ENCODE measurements at regions not wholly inside any gene's neighbourhood (a gene's known extent, or its start where the extent isn't known, plus 50 kb on each side); places are given as distances from the start of the nearest gene placed in this dataset.

- Histone ChIP-seq H3K27ac (ENCODE audit: low read length) (no peak overlapping the region), H3K9me3 (ENCODE audit: control insufficient read depth in 1 of 2, low read length in 2 of 2) (no peaks in the 10 kb centered on the region), H3K4me1 (ENCODE audit: control insufficient read depth in 1 of 2, insufficient read depth in 2 of 2, low read length in 2 of 2) (peaks cover 11 to 32% of the 10 kb centered on the region in 2 donors), H3K27me3 (ENCODE audit: low read depth, low read length) (no peaks in the 10 kb centered on the region), H3K36me3 (ENCODE audit: control insufficient read depth in 1 of 2, insufficient read depth in 2 of 2, low read length in 2 of 2) (no peaks in the 10 kb centered on the region), H3K4me3 (ENCODE audit: low read depth in 1 of 2, low read length in 2 of 2) (no peak overlapping the region)
These were observed 261.5 kb downstream of the UACA start for GRCh38 chr15:70501849-70502248.

GRCh38 chr15:70501121-70501727 is 262.1 kb downstream of the UACA start:
- H3K27me3 ChIP-seq (ENCODE audit: low read depth, low read length): no peaks in the 10 kb centered on the region
- H3K4me3 ChIP-seq (ENCODE audit: low read depth in 1 of 2, low read length in 2 of 2): no peak overlapping the region
- H3K27ac ChIP-seq (ENCODE audit: low read length): no peak overlapping the region
- H3K36me3 ChIP-seq (ENCODE audit: control insufficient read depth in 1 of 2, insufficient read depth in 2 of 2, low read length in 2 of 2): no peaks in the 10 kb centered on the region
- peaks cover 11 to 28% of the 10 kb centered on the region in 2 donors for H3K4me1 ChIP-seq (ENCODE audit: control insufficient read depth in 1 of 2, insufficient read depth in 2 of 2, low read length in 2 of 2)
- no peaks in the 10 kb centered on the region for H3K9me3 ChIP-seq (ENCODE audit: control insufficient read depth in 1 of 2, low read length in 2 of 2)

DNA sequence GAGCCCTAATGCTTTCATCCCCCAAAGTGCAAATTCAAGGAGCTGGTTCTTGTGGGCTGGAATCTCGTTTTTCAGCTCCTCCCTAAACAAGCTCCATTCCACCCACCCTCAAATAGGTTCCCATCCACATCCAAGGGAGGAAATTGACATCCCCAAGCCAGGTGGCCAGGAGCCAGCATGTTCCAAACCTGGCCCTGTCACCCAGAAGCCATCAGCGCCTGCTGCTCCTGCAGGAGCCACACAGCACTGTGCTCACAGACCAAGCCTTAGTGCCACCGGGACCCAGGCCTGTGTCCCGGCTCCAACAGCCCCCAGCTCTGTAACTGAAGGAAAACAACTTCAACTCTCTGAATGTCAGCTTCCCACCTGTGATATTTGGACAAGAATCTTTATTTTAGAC is 263.6 kb downstream of the UACA start:
- H3K27ac ChIP-seq (ENCODE audit: low read length): no peak overlapping the region
- no peaks in the 10 kb centered on the region for H3K9me3 ChIP-seq (ENCODE audit: control insufficient read depth in 1 of 2, low read length in 2 of 2)
- peaks cover 6 to 16% of the 10 kb centered on the region in 2 donors for H3K4me1 ChIP-seq (ENCODE audit: control insufficient read depth in 1 of 2, insufficient read depth in 2 of 2, low read length in 2 of 2)
- H3K4me3 ChIP-seq (ENCODE audit: low read depth in 1 of 2, low read length in 2 of 2): no peak overlapping the region
- no peaks in the 10 kb centered on the region for H3K27me3 ChIP-seq (ENCODE audit: low read depth, low read length)
- no peaks in the 10 kb centered on the region for H3K36me3 ChIP-seq (ENCODE audit: control insufficient read depth in 1 of 2, insufficient read depth in 2 of 2, low read length in 2 of 2)

DNA sequence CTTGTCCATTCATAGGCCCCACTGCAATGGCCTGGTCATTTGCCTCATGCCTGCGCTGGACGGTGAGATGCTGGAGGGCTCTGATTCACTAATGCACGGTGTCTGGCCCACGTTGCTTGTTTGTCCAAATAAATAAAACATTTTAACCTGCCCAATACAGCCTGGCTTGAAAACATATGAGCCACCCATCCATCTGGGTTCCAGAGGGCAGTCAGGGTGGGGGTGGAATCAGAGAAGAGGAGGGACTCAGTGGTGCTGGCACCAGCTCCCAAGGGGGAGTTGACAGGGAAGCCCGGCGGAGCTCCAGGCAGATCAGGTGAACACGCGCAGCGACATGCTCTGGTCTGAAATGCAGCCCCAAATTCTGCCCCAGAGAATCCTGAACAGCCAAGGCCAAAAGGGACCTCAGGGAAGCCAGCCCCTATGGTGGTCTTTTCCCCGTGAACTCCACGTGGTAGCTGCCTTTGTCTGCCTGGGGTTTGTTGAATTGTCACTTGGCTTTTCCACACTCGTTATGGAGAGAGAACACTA is 265.2 kb downstream of the UACA start:
- Histone ChIP-seq H3K4me1 (ENCODE audit: control insufficient read depth in 1 of 2, insufficient read depth in 2 of 2, low read length in 2 of 2) (peaks cover 0 to 6% of the 10 kb centered on the region in 2 donors), H3K27ac (ENCODE audit: low read length) (no peak overlapping the region), H3K9me3 (ENCODE audit: control insufficient read depth in 1 of 2, low read length in 2 of 2) (no peaks in the 10 kb centered on the region), H3K27me3 (ENCODE audit: low read depth, low read length) (no peaks in the 10 kb centered on the region), H3K4me3 (ENCODE audit: low read depth in 1 of 2, low read length in 2 of 2) (no peak overlapping the region), H3K36me3 (ENCODE audit: control insufficient read depth in 1 of 2, insufficient read depth in 2 of 2, low read length in 2 of 2) (no peaks in the 10 kb centered on the region)

GRCh38 chr15:70497661-70498060 is 265.7 kb downstream of the UACA start:
- Histone ChIP-seq H3K27me3 (ENCODE audit: low read depth, low read length) (no peaks in the 10 kb centered on the region), H3K4me3 (ENCODE audit: low read depth in 1 of 2, low read length in 2 of 2) (no peak overlapping the region), H3K27ac (ENCODE audit: low read length) (no peak overlapping the region), H3K36me3 (ENCODE audit: control insufficient read depth in 1 of 2, insufficient read depth in 2 of 2, low read length in 2 of 2) (no peaks in the 10 kb centered on the region), H3K4me1 (ENCODE audit: control insufficient read depth in 1 of 2, insufficient read depth in 2 of 2, low read length in 2 of 2) (peaks cover 0 to 6% of the 10 kb centered on the region in 2 donors), H3K9me3 (ENCODE audit: control insufficient read depth in 1 of 2, low read length in 2 of 2) (no peaks in the 10 kb centered on the region)

DNA sequence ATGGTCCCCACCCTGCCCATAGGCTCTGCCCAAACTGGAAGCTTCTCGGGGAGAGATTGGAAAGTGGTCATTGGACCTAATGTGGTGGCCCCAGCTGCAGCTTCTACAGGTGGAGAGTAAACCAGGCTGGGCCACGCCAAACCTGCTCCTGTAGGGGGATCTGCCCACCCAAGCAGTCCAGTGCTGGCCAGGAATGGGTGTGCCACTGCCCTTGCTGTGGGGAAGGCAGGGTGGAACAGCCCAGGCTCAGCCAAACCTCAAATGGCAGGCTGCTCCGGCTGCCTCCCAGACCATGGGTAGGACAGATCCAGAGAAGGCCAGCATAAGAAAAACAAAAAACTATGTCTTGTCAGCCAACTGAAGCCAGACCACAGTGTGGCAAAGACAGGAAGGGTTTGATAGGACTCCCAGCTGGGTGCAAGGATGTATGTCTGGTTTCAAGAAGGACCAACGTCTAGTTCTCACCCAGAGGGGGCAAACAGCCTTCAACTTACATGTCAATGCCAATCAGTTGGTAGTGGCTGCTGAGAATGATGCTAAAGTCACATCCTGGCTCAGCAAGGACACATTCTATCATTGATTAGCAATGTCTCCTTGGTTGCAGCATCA is 267.3 kb downstream of the UACA start:
- Histone ChIP-seq H3K9me3 (ENCODE audit: control insufficient read depth in 1 of 2, low read length in 2 of 2) (no peaks in the 10 kb centered on the region), H3K4me1 (ENCODE audit: control insufficient read depth in 1 of 2, insufficient read depth in 2 of 2, low read length in 2 of 2) (peaks cover 4 to 6% of the 10 kb centered on the region in 2 donors), H3K4me3 (ENCODE audit: low read depth in 1 of 2, low read length in 2 of 2) (no peak overlapping the region), H3K27ac (ENCODE audit: low read length) (no peak overlapping the region), H3K36me3 (ENCODE audit: control insufficient read depth in 1 of 2, insufficient read depth in 2 of 2, low read length in 2 of 2) (no peaks in the 10 kb centered on the region), H3K27me3 (ENCODE audit: low read depth, low read length) (no peaks in the 10 kb centered on the region)

DNA sequence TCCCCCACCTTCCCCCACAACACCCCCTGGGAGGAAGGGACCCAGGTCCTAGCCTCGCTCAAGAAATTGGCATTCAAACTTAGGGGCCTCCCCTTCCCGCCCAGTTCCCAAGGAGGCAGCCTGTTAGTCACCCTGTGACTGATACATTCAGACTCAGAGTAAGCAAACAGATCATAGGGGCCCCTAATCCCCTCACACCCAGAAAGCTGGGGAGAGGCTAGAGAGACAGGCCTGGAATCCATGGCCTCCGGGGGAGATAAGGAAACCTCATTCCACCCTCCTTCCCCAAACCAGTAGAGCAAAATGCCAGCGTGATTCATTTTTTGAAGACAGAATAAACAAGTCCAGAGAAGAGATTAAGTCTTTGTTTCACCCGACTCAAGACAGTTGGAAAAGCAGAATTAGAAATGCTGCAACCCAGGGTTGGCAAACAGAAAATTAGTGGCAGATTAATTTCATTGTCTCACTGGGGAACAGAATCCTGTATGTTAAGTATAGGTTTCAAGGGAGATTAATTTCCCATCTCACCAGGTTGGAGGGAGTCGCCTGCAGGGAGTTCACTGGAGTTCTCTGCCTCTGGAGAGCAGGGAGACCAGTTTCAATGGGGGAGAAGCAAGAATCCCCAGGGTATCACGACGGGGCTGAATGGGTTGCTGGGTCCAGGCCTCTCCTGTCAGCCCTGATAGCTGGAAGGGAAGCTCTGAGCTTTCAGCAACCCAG is 268.3 kb downstream of the UACA start:
- no peak overlapping the region for H3K4me3 ChIP-seq (ENCODE audit: low read depth in 1 of 2, low read length in 2 of 2)
- no peaks in the 10 kb centered on the region for H3K9me3 ChIP-seq (ENCODE audit: control insufficient read depth in 1 of 2, low read length in 2 of 2)
- H3K36me3 ChIP-seq (ENCODE audit: control insufficient read depth in 1 of 2, insufficient read depth in 2 of 2, low read length in 2 of 2): no peaks in the 10 kb centered on the region
- H3K27me3 ChIP-seq (ENCODE audit: low read depth, low read length): no peaks in the 10 kb centered on the region
- no peak overlapping the region for H3K27ac ChIP-seq (ENCODE audit: low read length)
- H3K4me1 ChIP-seq (ENCODE audit: control insufficient read depth in 1 of 2, insufficient read depth in 2 of 2, low read length in 2 of 2): peaks cover 4 to 6% of the 10 kb centered on the region in 2 donors

DNA sequence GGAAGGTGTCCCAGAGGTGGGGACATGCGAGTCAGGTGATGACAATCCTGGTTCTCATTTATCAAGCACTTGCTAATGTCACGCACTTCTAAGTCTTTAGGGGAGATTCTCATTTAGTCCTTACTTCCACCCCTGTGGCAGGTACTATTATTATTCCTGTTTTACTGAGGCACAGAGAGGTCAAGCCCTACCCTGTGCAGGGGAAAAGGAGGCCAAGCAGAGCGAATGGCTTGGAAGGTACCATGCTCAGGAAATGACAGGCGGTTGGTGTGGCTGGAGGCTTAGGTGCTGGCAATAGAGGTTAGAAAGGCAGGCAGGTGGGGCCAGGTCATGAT is 268.9 kb downstream of the UACA start:
- Histone ChIP-seq H3K4me1 (ENCODE audit: control insufficient read depth in 1 of 2, insufficient read depth in 2 of 2, low read length in 2 of 2) (peaks cover 4 to 6% of the 10 kb centered on the region in 2 donors), H3K27ac (ENCODE audit: low read length) (no peak overlapping the region), H3K4me3 (ENCODE audit: low read depth in 1 of 2, low read length in 2 of 2) (no peak overlapping the region), H3K9me3 (ENCODE audit: control insufficient read depth in 1 of 2, low read length in 2 of 2) (no peaks in the 10 kb centered on the region), H3K27me3 (ENCODE audit: low read depth, low read length) (no peaks in the 10 kb centered on the region), H3K36me3 (ENCODE audit: control insufficient read depth in 1 of 2, insufficient read depth in 2 of 2, low read length in 2 of 2) (no peaks in the 10 kb centered on the region)

- H3K27me3 ChIP-seq (ENCODE audit: low read depth, low read length): no peaks in the 10 kb centered on the region
- H3K27ac ChIP-seq (ENCODE audit: low read length): no peak overlapping the region
- no peaks in the 10 kb centered on the region for H3K9me3 ChIP-seq (ENCODE audit: control insufficient read depth in 1 of 2, low read length in 2 of 2)
- no peak overlapping the region for H3K4me3 ChIP-seq (ENCODE audit: low read depth in 1 of 2, low read length in 2 of 2)
- peaks cover 4 to 6% of the 10 kb centered on the region in 2 donors for H3K4me1 ChIP-seq (ENCODE audit: control insufficient read depth in 1 of 2, insufficient read depth in 2 of 2, low read length in 2 of 2)
- H3K36me3 ChIP-seq (ENCODE audit: control insufficient read depth in 1 of 2, insufficient read depth in 2 of 2, low read length in 2 of 2): no peaks in the 10 kb centered on the region
These were observed 269.4 kb downstream of the UACA start for GRCh38 chr15:70493787-70494516.

DNA sequence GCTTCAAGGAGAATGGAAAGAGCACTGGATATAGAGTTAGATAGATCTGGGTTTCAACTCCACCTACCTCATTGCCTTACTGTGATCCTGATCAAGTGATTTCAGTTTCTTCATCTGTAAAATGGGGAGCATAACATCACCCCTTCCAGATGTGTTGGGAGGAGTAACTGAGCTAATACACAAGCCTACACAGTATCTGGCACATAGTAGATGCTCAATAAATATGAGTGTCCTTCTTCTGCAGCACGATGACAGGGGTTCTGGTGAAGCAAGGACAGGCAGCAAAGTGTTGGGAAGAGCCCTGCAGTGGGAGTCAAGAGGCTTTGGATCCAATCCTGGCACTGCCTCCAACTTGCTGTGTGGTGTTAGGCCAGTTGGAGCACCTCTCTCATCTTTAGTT is 270.0 kb downstream of the UACA start:
- Histone ChIP-seq H3K27ac (ENCODE audit: low read length) (no peak overlapping the region), H3K27me3 (ENCODE audit: low read depth, low read length) (no peaks in the 10 kb centered on the region), H3K36me3 (ENCODE audit: control insufficient read depth in 1 of 2, insufficient read depth in 2 of 2, low read length in 2 of 2) (no peaks in the 10 kb centered on the region), H3K9me3 (ENCODE audit: control insufficient read depth in 1 of 2, low read length in 2 of 2) (no peaks in the 10 kb centered on the region), H3K4me1 (ENCODE audit: control insufficient read depth in 1 of 2, insufficient read depth in 2 of 2, low read length in 2 of 2) (peaks cover 4 to 6% of the 10 kb centered on the region in 2 donors), H3K4me3 (ENCODE audit: low read depth in 1 of 2, low read length in 2 of 2) (no peak overlapping the region)

All from muscle layer of duodenum (tissue), 2 donors.